ENCODE measurements at regions not wholly inside any gene's neighbourhood (a gene's known extent, or its start where the extent isn't known, plus 50 kb on each side); places are given as distances from the start of the nearest gene placed in this dataset.

DNA sequence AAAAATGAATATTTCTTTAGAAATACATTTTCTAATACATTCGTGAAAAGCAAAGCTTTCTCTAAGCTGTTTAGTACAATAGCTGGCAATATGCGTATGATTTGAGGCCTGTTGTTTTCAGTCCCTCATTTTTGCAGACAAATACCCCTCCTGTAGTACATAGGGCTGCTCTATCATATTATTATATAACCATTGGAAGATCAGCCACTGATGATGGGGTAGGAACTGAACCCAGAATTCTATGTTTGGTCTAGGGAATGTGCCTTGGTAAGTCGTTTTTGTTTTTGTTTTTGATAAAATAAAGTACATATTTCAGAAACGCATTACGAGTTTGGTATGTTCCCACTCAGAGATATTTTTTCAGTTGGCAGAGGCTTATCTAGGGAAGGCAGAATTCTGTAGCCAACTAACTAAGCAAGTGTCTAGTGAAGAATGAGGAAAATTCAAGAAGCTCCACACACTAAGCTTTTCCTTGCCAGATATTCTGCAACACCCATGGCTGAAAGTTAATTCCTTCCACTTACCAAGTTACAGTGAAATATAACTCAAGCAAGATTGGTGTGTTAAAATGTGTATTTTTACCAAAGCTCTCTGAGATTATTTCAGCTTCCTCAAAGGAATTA lies 656.9 kb upstream of the MIR17HG start:
- TF ChIP-seq TAF1 (IDR thresholded peaks at IDR 0.05; ENCODE audit: borderline replicate concordance, low read depth, low read length) = no peak
- FAIRE-seq (no peak), DNase-seq (ENCODE audit: insufficient read length) (no peak)

DNA sequence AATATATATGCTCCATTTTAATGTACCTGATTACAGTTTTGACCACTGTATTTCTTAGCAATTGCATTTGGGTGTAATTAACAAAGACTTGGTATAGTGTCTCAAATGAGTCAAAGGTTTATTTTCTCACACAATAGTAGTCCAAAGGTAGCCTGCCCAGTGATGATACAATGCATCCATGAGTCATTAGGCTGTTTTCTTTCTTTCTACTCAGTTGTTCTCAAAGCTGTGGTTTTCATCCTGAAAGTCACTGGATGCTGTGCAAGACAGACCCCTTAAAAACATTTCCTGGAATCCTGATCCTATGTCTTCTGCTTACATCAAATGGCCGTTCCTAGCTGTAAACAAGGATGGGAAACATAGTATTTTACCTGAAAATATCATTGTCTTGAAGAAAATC lies 651.2 kb upstream of the MIR17HG start:
- no peak for DNase-seq (ENCODE audit: insufficient read length)
- TF ChIP-seq POLR2A (IDR thresholded peaks at IDR 0.05; ENCODE audit: low read depth, low read length) (no peak), POLR2AphosphoS5 (IDR thresholded peaks at IDR 0.05; ENCODE audit: low read depth, low read length) (no peak), TAF1 (IDR thresholded peaks at IDR 0.05; ENCODE audit: borderline replicate concordance, low read depth, low read length) (no peak)
- no peak for FAIRE-seq

DNA sequence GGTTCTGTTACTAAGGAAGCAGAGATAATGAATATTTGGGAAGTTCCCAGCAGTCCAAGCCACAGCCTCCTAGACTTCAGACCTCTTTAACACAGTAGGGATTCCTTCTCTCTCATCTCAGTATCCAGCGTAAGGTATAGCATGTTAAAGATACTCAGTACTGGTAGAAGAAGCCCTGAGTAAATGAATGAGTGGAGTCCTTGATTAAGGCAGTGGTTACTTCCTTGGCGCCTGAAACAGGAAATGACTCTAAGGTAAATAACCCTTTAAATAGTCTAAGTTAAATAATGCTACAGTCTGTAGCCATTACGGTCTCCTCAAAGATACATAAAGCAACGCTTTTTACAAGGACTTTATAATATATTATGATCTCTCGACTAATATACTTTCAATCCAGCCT lies 650.8 kb upstream of the MIR17HG start:
- no peak for DNase-seq (ENCODE audit: insufficient read length)
- no peak for TF ChIP-seq POLR2AphosphoS5 (IDR thresholded peaks at IDR 0.05; ENCODE audit: low read depth, low read length)
- no peak for TF ChIP-seq TAF1 (IDR thresholded peaks at IDR 0.05; ENCODE audit: borderline replicate concordance, low read depth, low read length)
- no peak for FAIRE-seq

DNA sequence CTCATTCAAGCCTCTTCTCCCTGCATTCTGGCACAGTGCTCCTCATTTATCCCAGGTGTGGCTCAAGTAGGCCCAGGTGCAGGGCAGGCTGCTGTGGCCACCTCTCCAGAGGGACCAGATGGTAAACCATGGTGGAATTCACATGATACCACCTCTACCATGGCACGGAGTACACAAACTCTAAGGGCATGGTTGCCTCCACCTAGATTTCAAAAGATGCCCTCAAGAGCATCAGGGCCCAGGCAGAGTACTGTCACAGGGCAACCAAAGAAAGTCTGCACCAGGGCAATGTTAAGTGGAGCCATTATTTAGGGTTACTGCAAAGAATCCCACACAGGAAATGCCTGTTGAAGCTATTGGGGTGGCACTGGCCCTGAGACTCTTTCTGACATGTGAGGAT lies 647.1 kb upstream of the MIR17HG start:
- TF ChIP-seq TAF1 (IDR thresholded peaks at IDR 0.05; ENCODE audit: borderline replicate concordance, low read depth, low read length) = no peak
- TF ChIP-seq POLR2AphosphoS5 (IDR thresholded peaks at IDR 0.05; ENCODE audit: low read depth, low read length) = no peak
- no peak for TF ChIP-seq POLR2A (IDR thresholded peaks at IDR 0.05; ENCODE audit: low read depth, low read length)
- DNase-seq (ENCODE audit: insufficient read length) (no peak), FAIRE-seq (no peak)

DNA sequence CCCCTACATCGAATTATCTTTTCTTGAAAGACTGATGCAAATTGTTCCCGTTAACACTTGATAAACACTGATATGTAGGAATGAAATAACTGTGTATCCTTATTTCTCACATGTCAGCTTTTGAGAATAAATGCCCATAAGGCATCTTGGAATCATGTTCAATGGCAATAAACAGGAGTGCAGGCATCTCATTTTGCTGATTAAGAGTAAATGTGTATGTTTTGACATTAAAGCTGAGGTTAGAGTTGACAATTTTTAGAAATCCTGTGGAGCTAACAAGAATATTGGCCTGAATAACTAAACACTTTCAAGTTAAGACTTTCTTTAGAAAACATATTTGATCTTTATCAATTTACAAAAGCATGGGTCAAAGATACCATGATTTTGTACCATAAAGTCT lies 646.2 kb upstream of the MIR17HG start:
- FAIRE-seq = no peak
- TF ChIP-seq POLR2AphosphoS5 (IDR thresholded peaks at IDR 0.05; ENCODE audit: low read depth, low read length) (no peak), TAF1 (IDR thresholded peaks at IDR 0.05; ENCODE audit: borderline replicate concordance, low read depth, low read length) (no peak), POLR2A (IDR thresholded peaks at IDR 0.05; ENCODE audit: low read depth, low read length) (no peak)

DNA sequence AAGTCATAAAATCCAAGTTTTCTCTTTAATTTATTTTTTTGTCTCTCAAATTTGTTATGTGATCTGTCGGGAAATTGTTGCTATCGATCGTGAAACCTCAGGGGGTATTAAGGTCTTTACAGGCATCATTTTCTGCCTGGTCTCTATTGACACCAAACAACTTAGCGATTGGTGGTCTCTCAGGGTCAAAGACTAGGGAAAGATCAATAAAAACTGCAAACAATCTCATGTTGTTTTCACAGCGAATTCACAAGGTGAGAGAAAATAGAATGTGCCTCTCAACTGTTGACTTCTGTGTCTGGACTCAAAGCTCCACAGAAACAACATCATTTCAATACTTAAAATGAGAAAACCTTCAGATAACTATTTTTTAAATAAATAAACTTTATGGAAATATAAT lies 645.4 kb upstream of the MIR17HG start:
- DNase-seq (ENCODE audit: insufficient read length) (no peak), FAIRE-seq (no peak)
- TF ChIP-seq POLR2A (IDR thresholded peaks at IDR 0.05; ENCODE audit: low read depth, low read length) = no peak
- no peak for TF ChIP-seq POLR2AphosphoS5 (IDR thresholded peaks at IDR 0.05; ENCODE audit: low read depth, low read length)
- TF ChIP-seq TAF1 (IDR thresholded peaks at IDR 0.05; ENCODE audit: borderline replicate concordance, low read depth, low read length) = no peak

More for the DNA sequence above, 646.2 kb upstream of the MIR17HG start:
- DNase-seq (ENCODE audit: insufficient read length) = no peak

DNA sequence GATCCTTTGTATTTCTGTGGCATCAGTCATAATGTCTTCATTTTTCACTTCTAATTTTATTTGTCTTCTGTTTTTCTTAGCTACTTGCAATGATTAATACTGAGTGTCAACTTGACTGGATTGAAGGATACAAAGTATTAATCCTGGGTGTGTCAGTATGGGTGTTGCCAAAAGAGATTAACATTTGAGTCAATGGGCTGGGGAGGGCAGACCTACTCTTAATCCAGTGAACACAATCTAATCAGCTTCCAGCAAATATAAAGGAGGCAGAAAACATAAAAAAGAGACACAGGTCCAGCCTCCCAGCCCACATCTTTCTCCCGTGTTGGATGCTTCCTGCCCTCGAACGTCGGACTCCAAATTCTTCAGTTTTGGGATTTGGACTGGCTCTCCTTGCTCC lies 640.9 kb upstream of the MIR17HG start:
- FAIRE-seq = no peak
- no peak for DNase-seq (ENCODE audit: insufficient read length)
- TF ChIP-seq TAF1 (IDR thresholded peaks at IDR 0.05; ENCODE audit: borderline replicate concordance, low read depth, low read length) (no peak), POLR2AphosphoS5 (IDR thresholded peaks at IDR 0.05; ENCODE audit: low read depth, low read length) (no peak), POLR2A (IDR thresholded peaks at IDR 0.05; ENCODE audit: low read depth, low read length) (no peak)

DNA sequence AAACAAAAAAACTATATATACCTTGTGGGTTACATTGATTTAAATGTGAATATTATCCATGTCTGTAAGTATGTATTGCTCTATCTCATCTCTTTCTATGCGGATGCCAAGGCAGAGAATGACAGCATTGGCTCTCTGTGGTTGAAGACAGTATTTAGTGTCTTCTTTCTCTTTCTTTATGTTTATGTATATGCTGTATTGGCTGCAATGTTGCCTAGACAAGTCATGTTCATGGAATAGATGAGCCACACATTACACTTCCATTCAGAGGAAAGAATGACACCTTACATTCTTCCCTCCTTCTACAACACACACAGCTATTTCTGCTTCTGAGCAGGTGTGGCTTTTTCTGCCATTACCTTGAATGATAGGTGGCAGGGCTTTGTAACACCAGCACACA lies 639.4 kb upstream of the MIR17HG start:
- TF ChIP-seq POLR2A (IDR thresholded peaks at IDR 0.05; ENCODE audit: low read depth, low read length) (no peak), TAF1 (IDR thresholded peaks at IDR 0.05; ENCODE audit: borderline replicate concordance, low read depth, low read length) (no peak), POLR2AphosphoS5 (IDR thresholded peaks at IDR 0.05; ENCODE audit: low read depth, low read length) (no peak)
- FAIRE-seq = no peak

DNA sequence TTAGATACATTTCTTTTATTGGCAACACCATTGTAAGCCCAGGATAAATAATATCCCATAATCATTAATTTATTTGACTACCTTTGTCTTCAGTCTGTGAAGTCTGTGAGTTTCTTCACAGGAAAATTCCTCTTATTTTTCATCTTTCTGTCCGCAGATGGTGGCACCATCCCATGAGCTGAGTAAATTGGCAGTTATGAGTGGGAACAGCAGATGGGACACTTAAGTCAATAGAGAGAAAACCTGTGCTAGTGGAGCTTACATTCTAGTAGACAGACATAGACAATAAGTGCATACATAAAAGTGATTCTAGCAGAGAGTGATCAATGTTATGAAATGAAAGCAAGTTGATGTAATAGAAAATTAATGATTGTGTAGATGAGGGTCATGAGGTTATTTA lies 638.2 kb upstream of the MIR17HG start:
- DNase-seq (ENCODE audit: insufficient read length) (no peak), FAIRE-seq (no peak)
- TF ChIP-seq POLR2AphosphoS5 (IDR thresholded peaks at IDR 0.05; ENCODE audit: low read depth, low read length) (no peak), POLR2A (IDR thresholded peaks at IDR 0.05; ENCODE audit: low read depth, low read length) (no peak), TAF1 (IDR thresholded peaks at IDR 0.05; ENCODE audit: borderline replicate concordance, low read depth, low read length) (no peak)

More for the DNA sequence above, 639.4 kb upstream of the MIR17HG start:
- no peak for DNase-seq (ENCODE audit: insufficient read length)

DNA sequence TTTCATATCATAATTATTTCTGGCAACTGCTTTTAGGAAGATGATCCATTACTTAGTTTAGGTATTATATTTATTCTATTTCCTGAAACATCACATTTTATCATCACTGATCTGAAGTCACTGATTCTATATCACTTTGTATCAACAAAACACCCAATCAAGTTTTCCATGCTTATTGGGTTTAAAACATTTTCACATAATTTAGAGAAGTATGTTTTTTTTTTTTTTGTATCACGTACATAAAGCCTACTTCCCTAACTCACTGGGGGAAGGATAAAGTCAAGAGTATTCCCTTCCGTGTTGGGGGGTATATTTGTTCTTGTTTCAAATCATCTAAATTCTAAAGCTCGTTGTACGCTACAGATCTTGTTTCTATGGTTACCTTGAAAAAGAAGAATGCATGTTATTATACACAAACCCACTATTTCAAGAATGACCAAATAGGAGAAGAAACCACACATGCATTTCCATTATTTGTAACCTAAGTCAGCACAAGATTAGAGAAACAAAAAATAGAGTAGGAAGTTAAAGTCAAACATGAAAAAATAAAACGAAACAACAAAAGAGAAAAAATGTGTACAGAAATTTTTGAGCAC lies 637.2 kb upstream of the MIR17HG start:
- FAIRE-seq = no peak
- TF ChIP-seq POLR2AphosphoS5 (IDR thresholded peaks at IDR 0.05; ENCODE audit: low read depth, low read length) (no peak), POLR2A (IDR thresholded peaks at IDR 0.05; ENCODE audit: low read depth, low read length) (no peak), TAF1 (IDR thresholded peaks at IDR 0.05; ENCODE audit: borderline replicate concordance, low read depth, low read length) (no peak)
- DNase-seq (ENCODE audit: insufficient read length) = no peak

DNA sequence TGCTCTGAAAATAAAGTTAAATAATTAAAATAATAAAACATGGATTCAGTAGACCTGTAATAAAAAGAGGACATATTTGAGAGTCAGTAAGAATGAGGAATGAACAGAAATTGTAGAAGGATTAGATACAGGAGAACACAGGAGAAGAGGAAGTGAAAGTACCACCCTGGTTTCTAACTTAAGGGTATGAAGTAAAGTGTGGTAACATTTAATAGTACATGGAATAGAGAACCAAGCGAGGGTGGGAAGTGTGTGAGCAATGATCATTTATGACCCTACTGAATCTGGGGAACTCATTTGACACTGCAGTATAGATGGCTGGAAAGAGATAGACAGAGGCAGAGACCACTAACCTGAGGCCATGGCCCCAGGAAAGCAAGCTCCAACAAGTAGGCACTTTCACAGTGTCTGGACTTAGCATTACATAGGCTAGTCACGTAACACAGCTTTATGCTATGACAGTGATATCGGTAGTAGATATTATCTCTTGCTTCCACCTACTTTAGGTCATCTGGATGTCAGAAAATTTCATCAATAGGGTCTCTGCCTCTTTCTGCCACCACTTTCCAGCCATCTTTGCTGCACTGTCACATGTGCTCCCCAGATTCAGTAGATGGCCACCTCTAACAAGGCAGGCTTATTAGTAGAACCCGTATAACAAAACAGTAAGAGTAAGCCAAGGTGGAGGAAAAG lies 633.9 kb upstream of the MIR17HG start:
- FAIRE-seq = no peak
- DNase-seq (ENCODE audit: insufficient read length) = no peak
- no peak for TF ChIP-seq POLR2A (IDR thresholded peaks at IDR 0.05; ENCODE audit: low read depth, low read length)
- no peak for TF ChIP-seq TAF1 (IDR thresholded peaks at IDR 0.05; ENCODE audit: borderline replicate concordance, low read depth, low read length)
- no peak for TF ChIP-seq POLR2AphosphoS5 (IDR thresholded peaks at IDR 0.05; ENCODE audit: low read depth, low read length)

DNA sequence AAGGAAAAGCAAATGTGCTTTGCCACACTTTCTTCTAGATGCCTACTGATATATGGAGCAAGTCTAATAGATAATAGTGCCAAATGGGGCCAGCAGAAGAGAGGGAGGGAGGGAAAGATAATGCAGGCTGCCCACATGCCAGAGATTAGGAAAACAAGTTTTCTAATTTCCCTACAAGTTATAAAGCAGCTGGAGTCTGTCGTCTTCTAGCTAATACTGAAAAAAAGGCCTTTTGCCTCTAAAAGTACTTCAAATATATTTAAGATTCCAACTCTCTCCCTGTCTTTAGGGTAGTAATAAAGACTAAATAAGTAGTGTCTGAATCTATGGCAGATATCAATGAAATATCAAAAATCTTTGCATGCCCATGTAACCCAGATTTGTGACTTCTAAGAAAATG lies 632.0 kb upstream of the MIR17HG start:
- DNase-seq (ENCODE audit: insufficient read length) (no peak), FAIRE-seq (no peak)
- no peak for TF ChIP-seq POLR2AphosphoS5 (IDR thresholded peaks at IDR 0.05; ENCODE audit: low read depth, low read length)
- TF ChIP-seq TAF1 (IDR thresholded peaks at IDR 0.05; ENCODE audit: borderline replicate concordance, low read depth, low read length) = no peak
- TF ChIP-seq POLR2A (IDR thresholded peaks at IDR 0.05; ENCODE audit: low read depth, low read length) = no peak

All from GM12892 (cell line).